ENCODE measurements at regions not wholly inside any gene's neighbourhood (a gene's known extent, or its start where the extent isn't known, plus 50 kb on each side); places are given as distances from the start of the nearest gene placed in this dataset.
"Not testable (repeated sequence)": the region's sequence is repeated elsewhere in the genome, so short reads cannot be mapped to it uniquely, and the experiment has no call there.

- H3K4me3 ChIP-seq (ENCODE audit: extremely low read depth in 1 of 4, insufficient read depth in 2 of 4, low read depth in 3 of 4, low read length in 4 of 4); H3K79me2 ChIP-seq (ENCODE audit: control insufficient read depth in 1 of 2, insufficient read depth in 2 of 2, low read length in 2 of 2); H3K23me2 ChIP-seq (ENCODE audit: low read depth, low read length); H2BK5ac ChIP-seq (ENCODE audit: low read depth, low read length); H3K27ac ChIP-seq (ENCODE audit: low read depth, low read length); H3K18ac ChIP-seq (ENCODE audit: extremely low read depth, low read length); DNase-seq (ENCODE audit: low read depth in 1 of 2, low spot score in 2 of 2); POLR2A ChIA-PET (ENCODE audit: partially characterized antibody); H2AK5ac ChIP-seq (ENCODE audit: low read depth, low read length); H4K5ac ChIP-seq (ENCODE audit: insufficient read length, low read depth, low read length); H2BK15ac ChIP-seq (ENCODE audit: low read length); H3K36me3 ChIP-seq (ENCODE audit: control insufficient read depth in 2 of 4, insufficient read depth in 4 of 4, low read length in 3 of 4); H3K27me3 ChIP-seq (replicated peaks in 1 of 4; ENCODE audit: control insufficient read depth in 3 of 4, extremely low read depth in 1 of 4, insufficient read depth in 3 of 4, low read length in 3 of 4); H3K23ac ChIP-seq (ENCODE audit: insufficient read length); H4K91ac ChIP-seq (replicated peaks; ENCODE audit: insufficient read length, low read length); H3K4ac ChIP-seq (replicated peaks; ENCODE audit: insufficient read length, low read depth, low read length); H3K56ac ChIP-seq (replicated peaks; ENCODE audit: insufficient read length, low read depth, low read length); H3K4me1 ChIP-seq (replicated peaks in 1 of 4; ENCODE audit: control insufficient read depth in 3 of 4, insufficient read depth in 4 of 4, low read length in 3 of 4); H2BK12ac ChIP-seq (ENCODE audit: low read depth, low read length); H2BK20ac ChIP-seq (ENCODE audit: low read length); H3K9ac ChIP-seq (replicated peaks in 1 of 4; ENCODE audit: extremely low read depth in 1 of 4, low read depth in 3 of 4, low read length in 3 of 4); H4K8ac ChIP-seq (ENCODE audit: extremely low read depth, insufficient read depth, low read length); H2BK120ac ChIP-seq (replicated peaks; ENCODE audit: low read depth, low read length); CTCF ChIA-PET (ENCODE audit: partially characterized antibody); H4K20me1 ChIP-seq (replicated peaks in 1 of 2; ENCODE audit: control insufficient read depth in 1 of 2, insufficient read depth in 2 of 2, low read length in 2 of 2); H3K14ac ChIP-seq (ENCODE audit: insufficient read length); H3K4me2 ChIP-seq (ENCODE audit: insufficient read depth in 1 of 2, low read depth in 2 of 2, low read length in 2 of 2); H3K79me1 ChIP-seq (ENCODE audit: low read depth, low read length); H2AFZ ChIP-seq (ENCODE audit: low read length); FAIRE-seq: not testable (repeated sequence)
- H3K9me3 ChIP-seq (ENCODE audit: insufficient read depth in 2 of 2, low read depth in 1 of 2, low read length in 1 of 2): peaks cover 0 to 53% of the 10 kb centered on the region in 2 experiments; a peak in 2 of 4 replicates
- WGBS, 2 experiments (ENCODE audit: extremely low coverage in 1 of 2, insufficient coverage in 1 of 2, insufficient read length in 1 of 2, insufficient replicate concordance in 2 of 2, low coverage in 1 of 2, low lambda C conversion rate in 2 of 2, missing lambda C conversion rate in 1 of 2): 60% methylated on average over 1 of the region's 12 CpGs; no CpG with 5 or more reads in 1 of the 2 experiments
Measured at GRCh38 chr14:105720106-105720505, 193.7 kb downstream of the TMEM121 start.

- H3K79me2 ChIP-seq (ENCODE audit: control insufficient read depth in 1 of 2, insufficient read depth in 2 of 2, low read length in 2 of 2); H3K79me1 ChIP-seq (ENCODE audit: low read depth, low read length); H2BK5ac ChIP-seq (ENCODE audit: low read depth, low read length); H2BK20ac ChIP-seq (ENCODE audit: low read length); H2AFZ ChIP-seq (ENCODE audit: low read length); H2BK15ac ChIP-seq (ENCODE audit: low read length); H2BK12ac ChIP-seq (ENCODE audit: low read depth, low read length); H4K91ac ChIP-seq (replicated peaks; ENCODE audit: insufficient read length, low read length); H4K5ac ChIP-seq (ENCODE audit: insufficient read length, low read depth, low read length); H3K18ac ChIP-seq (ENCODE audit: extremely low read depth, low read length); H3K36me3 ChIP-seq (ENCODE audit: control insufficient read depth in 2 of 4, insufficient read depth in 4 of 4, low read length in 3 of 4); H3K23me2 ChIP-seq (ENCODE audit: low read depth, low read length); POLR2A ChIA-PET (ENCODE audit: partially characterized antibody); H3K27me3 ChIP-seq (replicated peaks in 1 of 4; ENCODE audit: control insufficient read depth in 3 of 4, extremely low read depth in 1 of 4, insufficient read depth in 3 of 4, low read length in 3 of 4); H2AK5ac ChIP-seq (ENCODE audit: low read depth, low read length); H3K4ac ChIP-seq (replicated peaks; ENCODE audit: insufficient read length, low read depth, low read length); H3K4me3 ChIP-seq (ENCODE audit: extremely low read depth in 1 of 4, insufficient read depth in 2 of 4, low read depth in 3 of 4, low read length in 4 of 4); H4K8ac ChIP-seq (ENCODE audit: extremely low read depth, insufficient read depth, low read length); CTCF ChIA-PET (ENCODE audit: partially characterized antibody); H3K56ac ChIP-seq (replicated peaks; ENCODE audit: insufficient read length, low read depth, low read length); H4K20me1 ChIP-seq (replicated peaks in 1 of 2; ENCODE audit: control insufficient read depth in 1 of 2, insufficient read depth in 2 of 2, low read length in 2 of 2); DNase-seq (ENCODE audit: low read depth in 1 of 2, low spot score in 2 of 2); H2BK120ac ChIP-seq (replicated peaks; ENCODE audit: low read depth, low read length); H3K23ac ChIP-seq (ENCODE audit: insufficient read length); H3K27ac ChIP-seq (ENCODE audit: low read depth, low read length); H3K4me1 ChIP-seq (replicated peaks in 1 of 4; ENCODE audit: control insufficient read depth in 3 of 4, insufficient read depth in 4 of 4, low read length in 3 of 4); H3K4me2 ChIP-seq (ENCODE audit: insufficient read depth in 1 of 2, low read depth in 2 of 2, low read length in 2 of 2); FAIRE-seq; H3K9ac ChIP-seq (replicated peaks in 1 of 4; ENCODE audit: extremely low read depth in 1 of 4, low read depth in 3 of 4, low read length in 3 of 4); H3K14ac ChIP-seq (ENCODE audit: insufficient read length): not testable (repeated sequence)
- WGBS, 2 experiments (ENCODE audit: extremely low coverage in 1 of 2, insufficient coverage in 1 of 2, insufficient read length in 1 of 2, insufficient replicate concordance in 2 of 2, low coverage in 1 of 2, low lambda C conversion rate in 2 of 2, missing lambda C conversion rate in 1 of 2): 72% methylated on average over 5 of the region's 23 CpGs; no CpG with 5 or more reads in 1 of the 2 experiments
- H3K9me3 ChIP-seq (ENCODE audit: insufficient read depth in 2 of 2, low read depth in 1 of 2, low read length in 1 of 2): peaks cover 0 to 53% of the 10 kb centered on the region in 2 experiments; a peak in 2 of 4 replicates
Measured at GRCh38 chr14:105720852-105721601, 194.6 kb downstream of the TMEM121 start.

Data from H1 (cell line).